ENCODE measurements at regions not wholly inside any gene's neighbourhood (a gene's known extent, or its start where the extent isn't known, plus 50 kb on each side); places are given as distances from the start of the nearest gene placed in this dataset.
A peak's percentile ranks its signal among the peaks of the same experiment; 100 is the strongest.

DNA sequence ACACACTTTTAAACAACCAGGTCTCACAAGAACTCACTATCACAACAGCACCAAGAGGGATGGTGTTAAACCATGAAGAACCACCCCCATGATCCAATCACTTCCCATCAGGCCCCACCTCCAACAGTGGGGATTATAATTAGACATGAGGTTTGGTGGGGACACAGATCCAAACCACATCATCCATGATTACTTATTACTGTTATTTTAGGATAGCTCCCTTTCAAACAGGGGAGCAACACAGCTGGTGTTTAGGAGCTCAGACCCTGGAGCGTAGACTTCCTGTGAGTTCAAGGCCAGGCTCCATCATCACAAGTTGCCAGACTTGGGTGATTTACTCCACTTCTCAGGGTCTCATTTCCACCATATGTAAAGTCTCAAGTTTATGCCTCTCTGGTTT is 382.7 kb downstream of the HRH4 start:
- no peak overlapping the region for H3K9ac ChIP-seq (ENCODE audit: insufficient read depth, low read length, poor library complexity, severe bottlenecking)
- DNase-seq, result no peak
- peaks cover 0 to 5% of the 10 kb centered on the region in 2 donors for H3K4me1 ChIP-seq (ENCODE audit: control insufficient read depth in 1 of 2, insufficient read depth in 2 of 2, low read length in 2 of 2)
- Mint-ChIP-seq H3K9me3 (peaks cover 0 to 3% (median 0%) of the 10 kb centered on the region in 7 donors), H3K27me3 (ENCODE audit: low read depth in 3 of 3) (peaks cover 0 to 5% (median 0%) of the 10 kb centered on the region in 3 donors), H3K36me3 (no peaks in the 10 kb centered on the region), H3K4me1 (peaks cover 10% of the 10 kb centered on the region), H3K4me3 (no peak overlapping the region), H3K27ac (peak overlapping the region in 1 of 7 donors; percentile 17)
- H3K27me3 ChIP-seq (ENCODE audit: control insufficient read depth in 2 of 2, insufficient read depth in 2 of 2, low read length in 2 of 2), result no peaks in the 10 kb centered on the region
- H3K79me2 ChIP-seq (ENCODE audit: insufficient read depth, low read length), result no peaks in the 10 kb centered on the region
- H2AFZ ChIP-seq (ENCODE audit: insufficient read depth, low read depth, low read length, poor library complexity, severe bottlenecking), result no peak overlapping the region
- WGBS (ENCODE audit: insufficient coverage), result 67% methylated on average over 1 of the region's 1 CpG
- no peak overlapping the region for H3K27ac ChIP-seq (ENCODE audit: low read depth in 1 of 2, low read length in 2 of 2)
- H3K4me2 ChIP-seq (replicated peaks; ENCODE audit: extremely low read depth, low read length, poor library complexity, severe bottlenecking), result no peak overlapping the region
- intact Hi-C loops (cut with micrococcal nuclease), result no loop called here
- TF ChIP-seq CTCF (IDR thresholded peaks at IDR 0.05), result no peak
- no peak overlapping the region for H3K4me3 ChIP-seq (replicated peaks in 1 of 3; ENCODE audit: low read depth in 2 of 3, low read length in 3 of 3)
- H4K20me1 ChIP-seq (ENCODE audit: insufficient read depth, low read length), result no peaks in the 10 kb centered on the region
- H3K9me3 ChIP-seq (replicated peaks in 1 of 2; ENCODE audit: control insufficient read depth in 1 of 2, insufficient read depth in 1 of 2, low read length in 2 of 2), result no peaks in the 10 kb centered on the region
- H3K36me3 ChIP-seq (replicated peaks in 1 of 2; ENCODE audit: control insufficient read depth in 1 of 2, insufficient read depth in 2 of 2, low read length in 2 of 2), result no peaks in the 10 kb centered on the region

GRCh38 chr18:24846138-24846537 is 385.7 kb downstream of the HRH4 start:
- no peak overlapping the region for H3K4me2 ChIP-seq (replicated peaks; ENCODE audit: extremely low read depth, low read length, poor library complexity, severe bottlenecking)
- Mint-ChIP-seq H3K4me1 (peaks cover 23% of the 10 kb centered on the region), H3K27me3 (ENCODE audit: low read depth in 3 of 3) (peaks cover 0 to 5% (median 1%) of the 10 kb centered on the region in 3 donors), H3K36me3 (no peaks in the 10 kb centered on the region), H3K9me3 (peaks cover 0 to 3% (median 0%) of the 10 kb centered on the region in 7 donors), H3K27ac (no peak overlapping the region), H3K4me3 (no peak overlapping the region)
- intact Hi-C loops (cut with micrococcal nuclease), result no loop called here
- H3K9ac ChIP-seq (ENCODE audit: insufficient read depth, low read length, poor library complexity, severe bottlenecking), result no peak overlapping the region
- no peak overlapping the region for H2AFZ ChIP-seq (ENCODE audit: insufficient read depth, low read depth, low read length, poor library complexity, severe bottlenecking)
- peak; percentile 4 to 27 (median 10) for DNase-seq
- H3K27me3 ChIP-seq (ENCODE audit: control insufficient read depth in 2 of 2, insufficient read depth in 2 of 2, low read length in 2 of 2), result no peaks in the 10 kb centered on the region
- H3K4me3 ChIP-seq (replicated peaks in 1 of 3; ENCODE audit: low read depth in 2 of 3, low read length in 3 of 3), result no peak overlapping the region
- TF ChIP-seq CTCF (IDR thresholded peaks at IDR 0.05), result no peak
- H3K36me3 ChIP-seq (replicated peaks in 1 of 2; ENCODE audit: control insufficient read depth in 1 of 2, insufficient read depth in 2 of 2, low read length in 2 of 2), result no peaks in the 10 kb centered on the region
- no peaks in the 10 kb centered on the region for H4K20me1 ChIP-seq (ENCODE audit: insufficient read depth, low read length)
- peaks cover 4 to 10% of the 10 kb centered on the region in 2 donors for H3K4me1 ChIP-seq (ENCODE audit: control insufficient read depth in 1 of 2, insufficient read depth in 2 of 2, low read length in 2 of 2)
- WGBS (ENCODE audit: insufficient coverage), result 0% methylated on average over 1 of the region's 2 CpGs
- H3K9me3 ChIP-seq (replicated peaks in 1 of 2; ENCODE audit: control insufficient read depth in 1 of 2, insufficient read depth in 1 of 2, low read length in 2 of 2), result no peaks in the 10 kb centered on the region
- no peaks in the 10 kb centered on the region for H3K79me2 ChIP-seq (ENCODE audit: insufficient read depth, low read length)
- H3K27ac ChIP-seq (ENCODE audit: low read depth in 1 of 2, low read length in 2 of 2), result no peak overlapping the region

Data from CD14-positive monocyte (primary cell).